ENCODE measurements at regions not wholly inside any gene's neighbourhood (a gene's known extent, or its start where the extent isn't known, plus 50 kb on each side); places are given as distances from the start of the nearest gene placed in this dataset.
"Not testable (repeated sequence)": the region's sequence is repeated elsewhere in the genome, so short reads cannot be mapped to it uniquely, and the experiment has no call there.

DNA sequence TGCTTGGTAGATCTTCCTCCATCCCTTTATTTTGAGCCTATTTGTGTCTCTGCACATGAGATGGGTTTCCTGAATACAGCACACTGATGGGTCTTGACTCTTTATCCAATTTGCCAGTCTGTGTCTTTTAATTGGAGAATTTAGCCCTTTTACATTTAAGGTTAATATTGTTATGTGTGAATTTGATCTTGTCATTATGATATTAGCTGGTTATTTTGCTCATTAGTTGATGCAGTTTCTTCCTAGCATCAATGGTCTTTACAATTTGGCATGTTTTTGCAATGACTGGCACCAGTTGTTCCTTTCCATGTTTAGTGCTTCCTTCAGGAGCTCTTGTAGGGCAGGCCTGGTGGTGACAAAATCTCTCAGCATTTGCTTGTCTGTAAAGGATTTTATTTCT lies 72.4 kb downstream of the HNRNPD start:
- not testable (repeated sequence) for DNase-seq (ENCODE audit: low read depth in 4 of 4, low spot score in 1 of 4)

DNA sequence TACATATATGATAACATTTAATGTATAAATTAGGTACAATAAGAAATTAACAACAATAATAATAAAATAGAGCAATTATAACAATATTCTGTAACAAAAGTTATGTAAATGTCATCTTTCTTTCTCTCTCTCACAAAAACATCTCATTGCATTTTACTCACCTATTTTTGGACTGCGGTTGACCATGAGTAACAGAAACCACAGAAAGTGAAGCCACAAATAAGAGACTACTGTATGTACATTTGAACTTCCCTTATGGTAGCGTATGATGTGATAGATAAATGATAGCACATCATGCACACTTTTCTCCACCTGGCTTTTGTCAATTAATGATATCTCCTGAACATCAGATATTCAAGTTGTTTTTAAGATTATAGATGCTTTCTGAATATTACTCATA lies 80.5 kb downstream of the HNRNPD start:
- no peak for DNase-seq (ENCODE audit: low read depth in 4 of 4, low spot score in 1 of 4)

DNA sequence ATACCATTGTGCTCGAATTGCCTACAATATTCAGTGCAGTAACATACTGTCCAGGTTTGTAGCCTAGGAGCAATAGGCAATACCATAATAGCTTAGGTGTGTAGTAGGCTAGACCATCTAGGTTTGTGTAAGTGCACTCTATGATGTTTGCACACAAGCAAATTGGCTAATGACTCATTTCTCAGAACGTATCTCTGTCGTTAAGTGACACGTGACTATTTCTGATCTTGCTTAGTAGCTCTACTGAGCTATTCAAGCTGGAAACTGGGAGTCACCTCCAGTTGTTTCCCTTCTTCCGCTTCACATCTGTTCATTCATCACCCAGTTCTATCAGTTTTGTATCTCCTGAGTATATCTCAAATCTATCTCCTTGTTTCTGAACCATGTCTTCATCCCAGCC lies 86.1 kb downstream of the HNRNPD start:
- DNase-seq (ENCODE audit: low read depth in 4 of 4, low spot score in 1 of 4), result no peak

DNA sequence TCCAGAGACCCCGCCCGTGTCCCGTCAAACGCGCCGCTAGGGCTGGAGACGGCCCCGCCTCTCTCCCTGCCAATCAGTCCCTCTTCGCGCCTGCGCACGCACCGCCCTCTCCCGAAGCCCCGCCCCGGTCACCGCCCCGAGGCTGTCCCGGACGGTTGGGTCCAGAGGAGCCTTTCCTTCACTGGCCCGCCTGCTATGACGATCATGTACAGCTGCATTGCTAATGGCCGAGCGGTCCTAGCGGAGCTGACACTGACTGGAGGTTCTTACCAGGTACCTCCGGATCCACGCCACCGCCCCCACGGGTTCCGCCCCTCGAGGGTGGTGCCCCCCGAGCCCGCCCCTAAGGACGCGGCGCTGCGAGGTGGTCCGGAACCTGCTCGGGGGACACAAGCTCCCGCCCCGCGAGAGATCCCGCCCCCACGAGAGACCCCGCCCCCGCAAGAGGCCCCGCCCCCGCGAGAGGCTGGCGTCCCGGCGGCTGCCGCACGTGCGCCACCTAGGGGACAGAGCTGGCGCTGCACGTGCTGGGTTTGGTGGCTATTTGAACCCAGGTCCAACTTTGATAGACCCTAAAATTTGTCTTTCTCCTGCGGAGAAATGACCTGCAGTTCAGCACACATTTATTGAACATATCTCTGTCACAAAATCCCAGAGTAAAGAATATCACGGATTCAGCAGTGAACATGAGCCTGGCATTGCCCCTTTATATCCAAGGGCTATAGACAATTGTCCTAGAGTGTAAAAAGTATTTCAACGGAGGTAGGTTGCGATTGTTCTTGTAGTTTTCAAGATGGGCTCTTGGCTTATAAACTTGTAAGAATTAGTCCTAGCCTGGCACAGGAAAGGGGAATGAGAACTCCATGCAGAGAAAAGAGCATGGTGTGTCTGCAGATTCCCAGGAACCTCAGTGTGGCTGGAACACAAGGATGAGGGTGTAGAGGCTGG lies 88.7 kb downstream of the HNRNPD start:
- peak; percentile 98 to 99 (median 98) for DNase-seq (ENCODE audit: low read depth in 4 of 4, low spot score in 1 of 4)

DNA sequence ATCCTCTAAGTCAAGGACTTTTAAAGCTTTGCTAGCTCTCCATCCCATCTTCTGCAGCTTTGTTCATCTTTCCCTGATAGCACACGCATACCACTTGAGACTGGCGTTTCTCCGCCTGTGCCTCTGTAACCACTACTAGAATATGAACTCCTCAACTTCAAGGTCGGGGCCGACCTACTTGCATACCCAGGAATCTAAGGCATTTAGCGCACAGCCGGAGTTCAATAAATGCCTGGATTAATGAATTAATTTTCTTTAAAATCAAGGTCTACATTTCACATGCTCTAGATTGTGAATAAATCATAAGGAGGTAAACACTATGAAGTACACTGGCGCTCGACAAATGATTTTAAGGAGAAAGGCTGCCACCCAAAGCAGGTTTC lies 89.3 kb downstream of the HNRNPD start:
- DNase-seq (ENCODE audit: low read depth in 4 of 4, low spot score in 1 of 4), result no peak

DNA sequence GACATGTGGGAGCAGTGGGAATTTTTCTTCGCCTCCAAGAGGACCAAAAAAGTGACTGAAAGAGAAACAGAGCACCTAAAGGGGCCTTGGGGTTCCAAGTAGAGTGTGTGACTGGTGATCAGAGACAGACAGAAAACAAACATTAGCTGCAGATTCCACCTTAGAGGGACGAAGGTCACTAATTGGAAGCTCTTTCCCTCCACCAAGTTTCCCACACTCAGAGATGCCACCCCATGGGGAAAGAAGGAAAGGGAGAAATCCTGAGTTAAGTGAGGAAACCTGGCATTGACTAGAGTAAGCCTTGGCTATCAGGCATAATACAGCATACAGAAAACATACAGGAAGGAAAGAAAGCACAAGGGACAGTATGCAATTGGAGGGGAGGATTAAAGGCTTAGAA lies 90.9 kb downstream of the HNRNPD start:
- no peak for DNase-seq (ENCODE audit: low read depth in 4 of 4, low spot score in 1 of 4)

DNA sequence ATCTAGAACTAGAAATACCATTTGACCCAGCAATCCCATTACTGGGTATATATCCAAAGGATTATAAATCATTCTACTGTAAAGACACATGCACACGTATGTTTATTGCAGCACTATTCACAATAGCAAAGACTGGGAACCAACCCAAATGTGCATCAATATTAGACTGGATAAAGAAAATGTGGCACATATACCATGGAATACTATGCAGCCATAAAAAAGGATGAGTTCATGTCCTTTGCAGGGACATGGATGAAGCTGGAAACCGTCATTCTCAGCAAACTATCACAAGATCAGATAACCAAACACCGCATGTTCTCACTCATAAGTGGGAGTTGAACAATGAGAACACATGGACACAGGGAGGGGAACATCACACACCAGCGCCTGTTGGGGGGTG lies 94.2 kb downstream of the HNRNPD start:
- DNase-seq (ENCODE audit: low read depth in 4 of 4, low spot score in 1 of 4), result not testable (repeated sequence)

DNA sequence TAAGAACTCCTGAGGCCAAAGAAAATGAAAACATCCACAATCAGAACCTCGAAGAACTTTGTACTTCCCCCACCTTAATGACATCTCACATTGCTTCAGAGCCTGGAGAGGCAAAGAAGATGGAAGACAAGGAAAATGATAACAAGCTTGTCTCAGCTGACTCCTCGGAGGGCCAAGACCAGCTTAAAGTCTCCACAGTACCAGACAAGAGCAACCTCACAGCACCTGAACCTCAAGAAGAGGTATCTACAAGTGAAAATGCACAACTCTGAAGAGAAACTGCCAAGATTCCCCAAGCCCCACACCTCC lies 97.5 kb downstream of the HNRNPD start:
- no peak for DNase-seq (ENCODE audit: low read depth in 4 of 4, low spot score in 1 of 4)

DNA sequence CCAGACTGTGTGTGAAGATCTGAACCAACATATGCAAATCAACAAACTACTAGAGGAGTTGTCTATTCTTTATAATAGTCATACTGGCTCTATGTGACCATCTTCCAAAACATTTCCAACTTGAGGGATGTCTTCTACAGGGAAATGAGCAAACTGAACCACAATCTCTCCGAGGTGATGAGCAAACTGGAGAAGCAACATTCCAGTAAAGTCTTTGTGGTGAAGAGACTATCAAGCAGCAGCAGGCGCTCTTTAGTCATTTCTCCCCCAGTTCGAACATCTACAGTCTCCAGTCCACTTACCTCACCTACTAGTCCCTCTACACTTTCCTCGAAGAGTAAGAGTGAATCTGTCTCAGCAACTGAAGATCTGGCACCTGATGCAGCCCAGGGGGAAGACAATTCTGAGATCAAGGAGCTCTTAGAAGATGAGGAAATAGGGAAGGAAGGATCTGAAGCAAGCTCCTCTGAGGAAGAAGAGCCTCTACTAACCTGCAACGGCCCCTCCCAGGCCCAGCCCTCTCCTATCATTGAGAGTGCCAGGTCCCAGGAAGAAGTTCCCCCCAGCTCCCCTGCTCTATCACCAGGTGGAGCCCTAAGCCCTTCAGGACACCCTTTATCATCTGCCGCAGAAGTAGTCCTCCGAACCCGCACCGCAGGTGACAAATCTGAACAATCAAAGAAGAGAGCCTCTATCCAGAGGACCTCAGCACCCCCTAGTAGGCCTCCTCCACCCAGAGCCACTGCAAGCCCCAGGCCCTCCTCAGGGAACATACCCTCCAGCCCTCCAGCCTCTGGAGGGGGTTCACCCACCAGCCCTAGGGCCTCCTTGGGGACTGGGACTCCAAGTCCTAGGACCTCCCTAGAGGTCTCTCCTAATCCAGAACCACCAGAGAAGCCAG lies 98.1 kb downstream of the HNRNPD start:
- DNase-seq (ENCODE audit: low read depth in 4 of 4, low spot score in 1 of 4), result no peak

DNA sequence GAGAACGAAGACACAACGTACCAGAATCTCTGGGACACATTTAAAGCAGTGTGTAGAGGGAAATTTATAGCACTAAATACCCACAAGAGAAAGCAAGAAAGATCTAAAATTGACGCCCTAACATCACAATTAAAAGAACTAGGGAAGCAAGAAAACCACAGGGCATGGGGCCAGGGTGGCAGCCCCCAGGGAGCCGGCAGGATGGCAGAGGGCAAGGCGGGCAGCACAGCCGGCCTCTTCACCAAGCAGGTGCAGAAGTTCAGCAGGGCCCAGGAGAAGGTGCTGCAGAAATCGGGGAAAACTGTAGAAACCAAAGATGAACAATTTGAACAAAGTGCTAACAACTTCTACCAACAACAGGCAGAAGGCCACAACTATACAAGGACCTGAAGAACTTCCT lies 99.1 kb downstream of the HNRNPD start:
- not testable (repeated sequence) for DNase-seq (ENCODE audit: low read depth in 4 of 4, low spot score in 1 of 4)

DNA sequence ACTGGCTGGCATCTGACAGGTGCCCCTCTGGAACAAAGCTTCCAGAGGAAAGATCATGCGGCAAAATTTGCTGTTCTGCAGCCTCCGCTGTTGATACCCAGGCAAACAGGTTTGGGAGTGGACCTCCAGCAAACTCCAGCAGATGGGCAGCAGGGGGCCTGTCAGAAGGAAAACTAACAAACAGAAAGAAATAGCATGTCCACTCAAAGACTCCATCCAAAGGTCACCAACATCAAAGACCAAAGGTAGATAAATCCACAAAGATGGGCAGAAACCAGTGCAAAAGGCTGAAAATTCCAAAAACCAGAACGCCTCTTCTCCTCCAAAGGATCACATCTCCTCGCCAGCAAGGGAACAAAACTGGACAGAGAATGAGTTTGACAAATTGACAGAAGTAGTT lies 101.3 kb downstream of the HNRNPD start:
- DNase-seq (ENCODE audit: low read depth in 4 of 4, low spot score in 1 of 4), result not testable (repeated sequence)

DNA sequence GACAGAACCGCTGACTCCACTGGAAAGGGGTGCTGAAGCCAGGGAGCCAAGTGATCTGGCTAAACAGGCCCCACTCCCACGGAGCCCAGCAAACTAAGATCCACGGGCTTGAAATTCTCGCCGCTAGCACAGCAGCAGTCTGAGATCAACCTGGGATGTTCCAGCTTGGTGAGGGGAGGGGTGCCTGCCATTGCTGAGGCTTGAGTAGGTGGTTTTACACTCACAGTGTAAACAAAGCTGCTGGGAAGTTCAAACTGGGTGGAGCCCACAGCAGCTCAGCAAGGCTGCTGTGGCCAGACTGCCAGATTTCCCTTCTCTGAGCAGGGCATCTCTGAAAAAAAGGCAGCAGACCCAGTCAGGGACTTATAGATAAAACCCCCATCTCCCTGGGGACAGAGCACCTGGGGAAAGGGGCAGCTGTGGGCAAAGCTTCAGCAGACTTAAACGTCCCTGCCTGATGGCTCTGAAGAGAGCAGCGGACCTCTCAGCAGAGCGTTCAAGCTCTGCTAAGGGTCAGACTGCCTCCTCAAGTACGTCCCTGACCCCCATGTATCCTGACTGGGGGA lies 101.8 kb downstream of the HNRNPD start:
- DNase-seq (ENCODE audit: low read depth in 4 of 4, low spot score in 1 of 4), result not testable (repeated sequence)

DNA sequence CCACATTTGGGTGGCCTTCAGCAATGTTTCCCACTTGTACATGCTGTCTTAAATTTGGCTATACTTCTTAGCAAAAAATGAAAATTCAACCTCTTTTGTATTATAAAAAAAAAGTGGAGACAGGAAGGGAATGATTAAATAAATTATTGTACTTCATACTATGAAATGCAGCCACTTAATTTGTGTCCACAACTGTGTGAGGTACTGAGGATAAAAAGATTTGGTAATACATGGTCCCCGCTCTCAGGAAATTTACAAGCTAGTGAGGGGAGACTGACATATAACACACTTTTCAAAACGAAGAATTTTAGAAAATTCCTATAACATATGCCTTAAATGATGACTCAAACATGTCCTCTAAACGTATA lies 105.0 kb downstream of the HNRNPD start:
- DNase-seq (ENCODE audit: low read depth in 4 of 4, low spot score in 1 of 4), result no peak

DNA sequence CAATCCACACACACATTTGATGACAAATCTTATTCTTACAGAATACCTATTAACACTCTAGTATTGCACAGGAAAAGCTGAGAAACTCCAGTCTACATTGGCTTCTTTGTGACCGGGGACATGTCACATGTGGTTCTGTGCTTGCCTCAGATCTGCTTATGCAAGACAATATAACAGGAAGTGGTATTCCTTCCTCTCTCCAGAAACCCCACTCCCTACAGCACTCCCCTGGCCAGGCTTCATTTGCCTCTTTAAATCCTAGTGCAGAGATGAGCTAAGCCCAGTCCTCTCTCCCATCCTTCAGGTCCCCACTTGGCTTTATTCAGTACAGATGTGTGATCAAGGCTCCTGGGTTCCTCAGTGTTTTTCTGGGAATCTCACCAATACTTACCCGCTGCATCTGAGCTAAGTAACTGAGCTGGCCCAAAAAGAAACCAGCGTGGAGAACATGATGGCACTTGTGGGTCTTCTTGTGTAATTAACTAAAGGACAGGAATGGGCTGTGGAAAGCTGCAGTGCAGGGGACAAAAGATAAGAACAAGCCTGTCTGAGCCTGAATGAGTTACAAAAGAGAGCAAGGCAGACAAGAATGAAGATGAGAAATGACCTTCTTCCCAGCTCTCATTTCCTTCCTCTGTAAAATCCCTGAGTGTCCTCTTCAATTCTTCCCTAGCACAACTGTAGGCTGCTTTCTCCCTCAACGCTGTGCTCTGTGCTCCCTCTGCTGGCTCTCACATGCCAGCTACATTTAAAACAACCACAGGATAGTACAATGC lies 105.6 kb downstream of the HNRNPD start:
- peak in 1 of 4 experiments; percentile 12 for DNase-seq (ENCODE audit: low read depth in 4 of 4, low spot score in 1 of 4)

DNA sequence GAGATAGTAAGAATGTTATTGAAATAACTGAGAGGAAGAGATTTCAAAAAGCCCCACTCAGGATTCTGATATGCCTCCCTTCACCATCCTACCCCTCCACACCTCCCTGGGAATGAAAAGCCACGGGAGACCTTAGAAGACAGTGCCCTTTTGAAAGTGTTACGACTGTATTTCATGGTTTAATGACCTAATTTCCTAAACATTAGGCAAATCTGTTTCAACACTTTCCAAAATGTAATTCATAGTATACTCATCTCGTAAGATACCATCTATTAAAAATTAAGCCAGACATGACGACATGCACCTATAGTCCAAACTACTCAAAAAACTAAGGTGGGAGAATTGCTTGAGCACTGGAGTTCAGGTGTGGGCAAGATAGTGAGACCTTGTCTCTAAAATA lies 106.3 kb downstream of the HNRNPD start:
- DNase-seq (ENCODE audit: low read depth in 4 of 4, low spot score in 1 of 4), result no peak

DNA sequence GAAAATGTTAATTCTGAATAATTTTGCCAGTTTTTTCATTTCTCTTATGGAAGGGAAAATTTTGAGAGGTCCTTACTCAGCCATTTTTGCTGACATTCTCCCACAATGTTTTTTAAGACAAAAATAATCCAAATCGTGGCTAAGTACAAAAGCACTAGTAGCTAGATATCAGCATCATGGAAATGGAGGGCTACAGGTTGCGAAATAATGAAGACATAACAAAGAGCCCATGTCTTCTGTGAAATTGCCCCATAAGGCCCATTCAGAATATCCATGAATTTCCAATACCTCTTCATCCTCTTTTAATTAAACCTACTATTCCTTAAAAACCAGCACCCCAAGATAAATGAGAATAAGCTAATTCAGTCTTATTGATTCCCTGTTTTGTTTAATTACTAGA lies 107.4 kb downstream of the HNRNPD start:
- no peak for DNase-seq (ENCODE audit: low read depth in 4 of 4, low spot score in 1 of 4)

DNA sequence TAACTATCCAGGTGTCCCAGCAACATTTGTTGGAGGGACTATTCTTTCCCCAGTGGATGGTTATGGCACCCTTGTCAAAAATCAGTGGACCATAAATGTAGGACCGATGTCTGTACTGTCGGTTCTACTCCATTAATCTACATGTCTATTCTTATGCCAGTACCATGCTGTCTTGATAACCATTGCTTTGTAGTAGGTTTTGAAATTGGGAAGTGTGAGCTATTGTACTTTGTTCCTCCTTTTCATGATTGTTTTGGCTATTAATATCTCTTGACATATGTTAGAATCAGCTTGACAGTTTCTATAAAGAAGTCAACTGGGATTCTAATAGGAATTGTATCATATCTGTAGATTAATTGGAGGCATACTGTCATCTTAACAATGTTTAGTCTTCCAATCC lies 112.7 kb downstream of the HNRNPD start:
- no peak for DNase-seq (ENCODE audit: low read depth in 4 of 4, low spot score in 1 of 4)

DNA sequence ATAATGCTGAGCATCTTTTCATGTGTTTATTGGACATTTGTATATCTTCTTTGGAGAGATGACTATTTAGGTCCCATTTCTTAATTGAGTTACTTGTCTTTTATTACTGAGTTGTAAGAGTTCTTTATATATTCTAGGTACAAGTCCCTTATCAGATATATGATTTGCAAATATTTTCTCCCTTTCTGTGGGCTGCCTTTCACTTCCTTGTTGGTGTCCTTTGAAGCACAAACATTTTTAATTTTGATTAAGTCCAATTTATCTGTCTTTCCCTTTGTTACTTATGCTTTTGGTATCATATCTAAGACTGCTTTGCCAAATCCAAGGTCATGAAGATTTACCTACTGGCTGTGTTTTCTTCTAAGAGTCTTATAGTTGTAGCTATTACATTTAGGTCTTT lies 113.2 kb downstream of the HNRNPD start:
- DNase-seq (ENCODE audit: low read depth in 4 of 4, low spot score in 1 of 4), result no peak

DNA sequence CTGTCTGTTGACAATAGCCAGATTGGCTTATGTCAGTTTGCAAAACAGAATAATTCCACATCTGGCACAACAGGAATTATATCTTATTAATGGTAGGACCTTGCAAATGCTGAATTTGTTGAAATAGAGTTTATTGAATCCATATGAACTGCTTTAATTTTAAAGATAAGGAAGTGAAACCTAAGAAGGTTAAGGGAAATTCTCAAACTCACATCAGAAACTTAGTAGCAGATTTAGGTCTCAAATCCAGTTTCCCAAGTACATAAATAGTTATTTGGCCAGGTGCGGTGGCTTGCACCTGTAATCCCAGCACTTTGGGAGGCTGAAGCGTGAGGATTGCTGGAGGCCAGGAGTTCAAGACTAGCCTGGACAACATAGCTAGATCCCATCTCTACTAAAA lies 117.1 kb downstream of the HNRNPD start:
- DNase-seq (ENCODE audit: low read depth in 4 of 4, low spot score in 1 of 4), result no peak

DNA sequence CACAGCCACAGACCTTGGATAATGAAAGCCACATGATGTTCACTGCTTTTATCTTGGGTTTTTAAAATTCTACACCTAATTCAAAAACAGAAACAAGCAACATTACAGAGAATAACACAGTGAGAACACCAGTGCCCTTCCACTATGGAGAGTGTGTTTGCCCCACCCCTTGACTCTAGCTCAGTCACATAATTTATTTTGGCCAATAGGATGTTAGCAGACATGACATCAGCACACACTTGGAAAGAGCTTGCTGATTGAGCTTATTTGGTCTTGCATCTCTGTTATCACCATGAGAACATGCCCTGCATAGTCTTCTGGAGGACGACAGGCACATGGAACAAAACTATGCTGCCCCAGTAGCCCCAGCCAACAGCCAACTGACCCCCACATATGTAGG lies 118.1 kb downstream of the HNRNPD start:
- DNase-seq (ENCODE audit: low read depth in 4 of 4, low spot score in 1 of 4), result no peak
